HepG2 (cell line): ENCODE measurements at regions not wholly inside any gene's neighbourhood (a gene's known extent, or its start where the extent isn't known, plus 50 kb on each side); places are given as distances from the start of the nearest gene placed in this dataset.

Source experiments
- CHD4 ChIP-seq: fragments of 200-600 bp; sonication (generic); IDR thresholded peaks from 2 replicates; pipeline ENCODE4 v1.7.0; 2017; ENCODE audit warnings: mild to moderate bottlenecking, low read length, borderline replicate concordance
- KDM6A ChIP-seq: IDR thresholded peaks from 2 replicates; pipeline ENCODE4 v1.6.1; 2016; ENCODE audit warnings: low read depth

GRCh38 chr22:31029276-31029675 lies 51.8 kb upstream of the SMTN start:
- no peak for TF ChIP-seq CHD4
- TF ChIP-seq KDM6A (CRISPR knock-in tag), result no peak
